GM18873 (cell line): ENCODE measurements at regions not wholly inside any gene's neighbourhood (a gene's known extent, or its start where the extent isn't known, plus 50 kb on each side); places are given as distances from the start of the nearest gene placed in this dataset.
A peak's percentile ranks its signal among the peaks of the same experiment; 100 is the strongest.

Source experiments
- ATAC-seq: cut with Tn5 transposase; IDR thresholded peaks from one replicate; pipeline ENCODE4 v1.9.1; 2021; ENCODE audit warnings: mild to moderate bottlenecking, moderate library complexity, moderate number of reproducible peaks; ENCODE audit not compliant: unreplicated experiment, low FRiP score

DNA sequence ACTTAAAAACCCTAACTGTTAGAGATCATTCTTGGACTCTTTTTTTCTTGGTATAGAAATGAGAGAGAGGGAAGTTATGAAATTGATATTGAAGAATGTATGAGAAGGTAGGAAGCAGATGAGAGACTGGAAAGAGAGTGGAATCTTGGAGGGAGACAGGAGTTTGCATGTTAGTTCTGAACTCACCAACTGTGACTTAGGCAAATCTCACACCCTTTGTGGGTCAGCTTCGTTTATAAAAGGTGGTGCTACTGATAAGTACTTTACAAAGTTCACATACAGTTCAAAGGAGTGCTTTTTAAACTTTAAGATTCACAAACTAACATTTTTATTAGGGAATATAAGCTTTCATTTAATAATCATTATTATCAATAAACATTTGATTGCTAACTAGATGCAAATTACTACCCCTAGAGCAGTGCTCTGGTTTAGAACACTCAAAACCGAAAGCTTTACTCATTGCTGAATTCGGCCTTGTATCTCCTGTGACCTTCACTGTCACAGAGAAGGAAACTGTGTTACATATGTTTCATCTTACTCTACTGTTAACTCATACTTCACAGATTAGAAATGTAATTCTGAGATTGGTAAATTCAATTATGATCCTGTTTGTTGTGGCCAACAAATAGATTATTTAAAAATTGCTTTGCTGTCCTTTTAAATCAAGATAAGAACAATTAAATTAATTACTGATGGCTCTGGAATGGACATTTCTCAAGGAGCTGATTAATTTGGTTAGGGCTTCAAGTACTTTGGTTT lies 143.2 kb downstream of the RMI1 start:
- peak; percentile 97 for ATAC-seq

DNA sequence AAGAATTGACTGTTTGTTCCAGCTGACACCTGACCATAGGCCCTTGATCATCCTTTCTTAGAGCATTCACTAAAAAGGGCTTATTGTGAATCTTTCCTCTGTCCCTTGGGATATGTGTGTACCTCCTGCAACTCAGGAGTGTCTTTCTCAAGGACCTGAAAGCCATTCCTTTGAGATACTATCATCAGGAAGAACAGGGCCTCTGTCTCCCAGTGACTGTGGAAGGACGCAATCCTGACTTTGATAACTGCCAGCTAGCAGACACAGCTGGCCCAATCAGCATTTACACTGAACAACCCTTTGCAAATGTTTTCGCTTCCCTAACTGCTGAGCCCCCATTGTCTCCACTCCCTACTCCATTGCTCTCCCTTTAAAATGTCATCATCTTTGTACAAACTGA lies 144.4 kb downstream of the RMI1 start:
- ATAC-seq, result no peak

GRCh38 chr9:84129529-84129928 lies 148.9 kb downstream of the RMI1 start:
- ATAC-seq, result no peak

DNA sequence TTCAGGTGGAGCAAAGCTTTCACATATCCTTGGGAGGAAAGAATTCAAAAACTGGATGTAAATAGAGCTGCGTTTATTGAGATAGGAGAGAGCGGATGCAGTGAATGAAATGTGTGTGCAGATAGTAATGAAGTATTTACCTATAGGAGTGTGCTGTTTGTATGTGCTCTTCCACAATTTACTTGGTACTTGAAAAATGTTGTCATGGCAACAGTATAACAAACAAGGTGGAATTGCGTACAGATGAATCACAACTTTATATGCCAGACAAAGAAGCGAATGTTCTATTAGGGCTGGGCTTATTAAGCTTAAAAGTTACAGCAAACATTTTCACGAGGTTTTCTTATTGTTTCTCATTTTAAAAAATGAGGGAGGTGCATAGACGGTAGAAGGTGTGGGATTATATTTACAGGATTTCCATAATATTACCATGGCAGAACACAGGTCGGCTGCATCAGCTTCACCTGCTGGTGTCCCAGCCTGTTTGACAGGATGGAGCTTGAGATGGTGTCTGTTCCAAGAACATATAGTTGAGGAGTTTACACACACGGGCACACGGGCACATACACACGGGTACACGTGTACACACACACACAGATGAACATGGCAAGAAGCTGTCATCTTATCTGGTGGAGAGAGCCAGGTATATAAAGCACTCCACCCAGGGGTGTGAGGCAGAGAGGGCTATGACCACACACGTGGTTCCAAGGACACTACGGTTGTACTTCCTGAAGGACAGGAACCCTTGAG lies 155.7 kb downstream of the RMI1 start:
- no peak for ATAC-seq

- no peak for ATAC-seq
Observed at GRCh38 chr9:84137968-84138367, 157.4 kb downstream of the RMI1 start.

DNA sequence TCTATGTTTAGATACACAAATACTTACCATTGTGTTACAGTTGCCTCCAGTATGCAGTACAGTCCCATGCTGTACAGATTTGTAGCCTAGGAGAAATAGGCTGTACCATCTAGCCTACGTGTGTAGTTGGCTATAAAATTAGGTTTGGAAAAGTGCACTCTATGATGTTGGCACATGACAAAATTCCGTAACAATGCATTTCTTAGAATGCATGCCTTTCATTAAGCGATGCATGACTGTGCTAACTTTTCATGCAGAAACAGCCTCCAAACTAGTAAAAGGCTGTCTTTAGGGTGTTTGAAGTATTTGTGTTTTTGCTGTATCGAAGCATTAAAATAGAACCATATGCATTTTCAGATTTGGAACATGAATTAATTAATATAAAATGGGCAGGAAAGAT lies 157.9 kb downstream of the RMI1 start:
- ATAC-seq, result no peak

- ATAC-seq, result no peak
Observed at GRCh38 chr9:84139296-84140070, 158.9 kb downstream of the RMI1 start.

GRCh38 chr9:84140535-84141101 lies 160.0 kb downstream of the RMI1 start:
- ATAC-seq, result no peak

- ATAC-seq, result no peak
Observed at GRCh38 chr9:84141741-84142370, 161.3 kb downstream of the RMI1 start.

DNA sequence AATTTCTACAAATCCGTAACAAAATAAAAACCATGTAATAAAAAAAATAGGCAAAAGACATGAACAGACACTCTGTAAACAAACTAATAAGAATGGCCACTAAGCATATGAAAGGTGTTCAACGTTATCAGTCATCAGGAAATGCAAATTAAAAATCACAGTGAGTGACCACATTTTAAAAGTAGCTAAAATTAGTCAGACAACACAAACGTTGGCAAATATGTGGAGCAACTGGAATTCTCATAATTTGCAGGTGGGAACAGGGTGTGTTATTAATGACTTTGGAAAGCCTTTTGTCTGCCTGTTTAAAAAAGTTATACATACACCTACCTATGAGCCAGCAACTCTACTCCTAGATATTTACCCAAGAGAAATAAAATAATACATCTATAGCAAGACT lies 164.4 kb downstream of the RMI1 start:
- ATAC-seq, result no peak

DNA sequence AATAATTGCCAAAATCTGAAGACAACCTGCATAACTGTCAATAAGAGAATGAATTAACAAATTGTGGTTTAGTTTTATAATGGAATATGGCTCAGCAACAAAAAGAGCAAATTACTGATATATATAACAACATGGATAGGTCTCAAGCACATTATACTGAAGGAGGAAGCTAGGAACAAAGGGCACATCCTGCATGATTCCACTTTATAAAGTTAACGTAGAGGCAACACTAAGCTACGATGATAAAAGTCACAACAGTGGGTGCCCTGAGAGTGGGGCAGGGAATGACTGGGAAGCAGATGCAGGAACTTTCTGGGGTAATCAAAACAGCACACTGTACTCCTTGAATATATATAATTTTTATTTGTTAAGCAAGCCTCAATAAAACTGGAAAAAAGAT lies 165.2 kb downstream of the RMI1 start:
- no peak for ATAC-seq

GRCh38 chr9:84146893-84147710 lies 166.5 kb downstream of the RMI1 start:
- no peak for ATAC-seq

- ATAC-seq, result no peak
Observed at GRCh38 chr9:84151236-84151635, 170.6 kb downstream of the RMI1 start.

DNA sequence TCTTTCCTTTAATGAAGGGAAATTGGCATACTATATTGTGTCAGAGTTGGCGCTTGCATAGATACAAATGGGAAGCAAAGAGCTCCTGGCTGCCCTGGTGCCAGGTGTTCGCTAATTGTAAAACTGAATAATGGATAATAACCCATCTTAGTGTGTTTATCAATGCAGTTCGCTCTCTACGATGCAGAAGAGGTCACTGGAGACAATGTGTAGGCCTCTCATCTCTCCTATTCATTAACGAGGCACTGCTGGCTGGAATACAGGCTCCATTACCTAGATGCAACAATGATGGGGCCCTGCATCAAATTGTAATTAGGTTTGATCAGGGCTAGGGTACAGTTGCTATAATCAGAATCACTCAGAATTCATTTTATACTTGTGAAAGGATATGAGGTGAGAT lies 171.0 kb downstream of the RMI1 start:
- ATAC-seq, result no peak

DNA sequence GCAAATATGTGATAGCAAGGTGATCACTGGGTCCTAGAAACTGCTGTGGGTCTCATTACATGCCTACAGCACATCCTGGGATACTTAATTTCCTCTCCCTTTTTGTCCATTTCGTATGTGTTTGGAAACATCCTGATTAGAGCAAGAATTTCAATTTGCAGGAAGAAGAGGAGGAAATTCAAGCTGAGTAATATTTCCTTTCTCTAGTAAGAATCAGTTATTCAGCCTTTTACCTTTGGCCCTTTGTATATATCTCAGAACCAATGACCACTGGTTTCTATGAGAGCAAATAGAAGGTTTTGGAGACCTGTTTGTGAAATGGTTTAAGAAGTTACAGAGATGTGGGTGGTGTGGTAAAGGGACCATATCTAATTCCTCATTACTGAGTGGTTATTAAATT lies 171.6 kb downstream of the RMI1 start:
- no peak for ATAC-seq

- ATAC-seq, result no peak
Observed at GRCh38 chr9:84153885-84154284, 173.3 kb downstream of the RMI1 start.

GRCh38 chr9:84154320-84154719 lies 173.7 kb downstream of the RMI1 start:
- no peak for ATAC-seq

DNA sequence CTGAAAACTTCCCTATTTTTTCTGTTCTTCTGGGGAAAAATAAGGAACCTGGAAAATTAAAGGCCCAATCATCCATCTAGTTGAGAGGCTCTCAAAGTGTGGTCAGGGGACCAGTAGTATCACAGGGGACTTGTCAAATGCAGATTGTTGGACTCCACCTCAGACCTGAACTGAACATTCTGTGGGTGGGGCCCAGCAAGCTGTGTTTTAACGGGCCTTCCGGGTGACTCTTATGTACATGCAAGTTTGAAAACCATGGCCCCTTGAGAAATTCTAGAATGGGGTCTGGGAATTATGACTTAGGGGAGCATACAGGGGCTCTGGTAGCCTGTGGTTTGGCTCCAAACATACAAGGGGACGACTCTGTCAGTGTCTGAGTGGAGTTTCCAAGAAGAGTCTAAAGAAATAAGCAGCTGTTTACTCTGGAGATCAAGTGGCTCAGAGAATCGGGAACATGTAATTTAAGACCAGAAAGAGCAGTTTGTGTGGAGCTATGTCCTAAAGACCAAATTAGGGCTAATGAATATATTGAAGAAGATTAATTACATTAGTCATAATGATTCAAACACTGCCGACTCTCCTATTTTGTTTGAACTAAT lies 177.4 kb downstream of the SLC28A3 start:
- ATAC-seq, result no peak

- ATAC-seq, result no peak
Observed at GRCh38 chr9:84166891-84167290, 173.7 kb downstream of the SLC28A3 start.
